ENCODE measurements at regions not wholly inside any gene's neighbourhood (a gene's known extent, or its start where the extent isn't known, plus 50 kb on each side); places are given as distances from the start of the nearest gene placed in this dataset.

DNA sequence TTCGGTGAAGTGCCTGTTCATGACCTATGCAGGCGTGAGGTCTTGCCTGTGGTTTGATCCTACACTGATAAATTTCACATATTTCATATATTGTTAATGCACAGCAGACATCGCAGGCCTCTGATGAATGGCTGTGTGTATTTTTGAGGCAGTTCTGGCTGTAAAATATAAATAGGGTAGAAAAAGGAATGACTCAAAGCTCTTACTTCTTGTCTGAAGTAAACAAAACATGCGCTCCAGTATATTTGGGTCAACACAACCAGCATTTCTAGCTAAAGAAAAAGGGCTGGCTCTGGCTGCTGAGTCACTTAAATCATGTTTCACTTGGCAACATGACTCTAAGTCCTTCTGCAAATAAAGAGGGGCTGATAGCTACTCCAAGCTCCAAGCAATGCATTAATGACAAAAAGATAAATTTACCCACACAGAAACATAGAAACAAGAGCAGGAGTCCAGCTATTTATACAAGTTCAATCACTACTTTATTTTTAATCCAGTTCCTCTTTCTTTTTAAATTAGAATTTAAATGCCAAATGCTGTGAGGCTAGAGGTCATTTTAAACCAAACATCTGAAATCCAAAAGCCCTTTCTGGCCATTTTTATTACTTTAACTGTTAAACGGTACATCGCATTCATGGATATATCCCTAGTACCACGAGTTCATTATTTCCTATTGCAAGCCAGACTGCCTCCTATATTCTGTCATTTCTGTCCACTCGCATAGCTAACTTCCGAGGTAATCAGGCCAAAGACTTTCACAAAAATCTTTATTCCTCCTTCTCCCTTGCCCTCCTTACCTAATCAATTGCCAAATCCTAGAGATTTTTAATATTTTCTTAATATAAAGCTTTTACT is 54.3 kb upstream of the TMCC3 start:
- no peaks in the 10 kb centered on the region for H3K9me3 ChIP-seq (ENCODE audit: insufficient read depth, low read depth, low read length)
- H3K4me3 ChIP-seq (ENCODE audit: low read length): no peak overlapping the region
- H3K9ac ChIP-seq (ENCODE audit: low read depth, low read length): no peak overlapping the region
- H3K27me3 ChIP-seq (ENCODE audit: insufficient read depth, low read length): no peaks in the 10 kb centered on the region
- peaks cover 6% of the 10 kb centered on the region; the same call in 1 of the 2 replicates for H3K4me1 ChIP-seq (ENCODE audit: insufficient read depth, low read length)
- H3K36me3 ChIP-seq (ENCODE audit: insufficient read depth, low read depth, low read length): no peaks in the 10 kb centered on the region
- H3K27ac ChIP-seq (ENCODE audit: low read length): no peak overlapping the region

DNA sequence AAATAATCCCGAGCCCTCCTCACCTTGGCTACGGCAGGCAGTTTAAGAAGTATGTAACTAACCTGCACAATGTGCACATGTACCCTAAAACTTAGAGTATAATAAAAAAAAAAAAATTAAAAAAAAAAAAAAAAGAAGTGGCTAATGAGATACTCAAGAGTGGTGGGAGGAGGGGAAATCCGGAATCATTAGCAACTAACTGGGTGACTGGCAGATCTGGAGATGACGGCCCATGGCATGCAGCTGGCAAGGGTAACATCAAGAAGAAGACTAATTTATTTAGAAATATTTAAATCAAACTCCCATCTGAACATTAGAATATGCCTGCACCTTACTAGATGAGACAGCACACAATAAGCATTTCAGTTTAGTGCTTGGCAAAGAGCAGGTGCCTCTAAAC is 52.3 kb upstream of the TMCC3 start:
- Histone ChIP-seq H3K9ac (ENCODE audit: low read depth, low read length) (no peak overlapping the region), H3K4me1 (ENCODE audit: insufficient read depth, low read length) (no peaks in the 10 kb centered on the region), H3K9me3 (ENCODE audit: insufficient read depth, low read depth, low read length) (no peaks in the 10 kb centered on the region), H3K36me3 (ENCODE audit: insufficient read depth, low read depth, low read length) (no peaks in the 10 kb centered on the region), H3K4me3 (ENCODE audit: low read length) (no peak overlapping the region), H3K27me3 (ENCODE audit: insufficient read depth, low read length) (no peaks in the 10 kb centered on the region), H3K27ac (ENCODE audit: low read length) (no peak overlapping the region)

DNA sequence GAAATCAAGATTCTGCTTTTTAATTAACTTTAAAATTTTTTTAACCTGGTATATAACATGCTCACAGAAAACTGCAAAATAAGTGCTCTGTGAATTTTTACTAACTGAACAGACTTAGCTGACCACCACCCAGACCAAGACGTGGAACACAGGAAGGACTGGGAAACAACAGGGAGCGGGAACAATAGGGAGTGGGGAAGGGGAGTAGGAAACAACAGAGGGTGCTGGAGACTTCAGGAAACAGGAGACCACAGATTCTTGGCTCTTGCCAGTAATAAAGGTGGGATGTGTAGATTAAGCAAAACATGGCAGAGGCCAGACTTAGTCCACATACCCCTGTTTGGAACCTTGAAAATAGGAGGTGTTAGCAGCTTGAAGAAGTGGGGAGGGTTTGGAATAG is 51.4 kb upstream of the TMCC3 start:
- Histone ChIP-seq H3K9ac (ENCODE audit: low read depth, low read length) (no peak overlapping the region), H3K36me3 (ENCODE audit: insufficient read depth, low read depth, low read length) (no peaks in the 10 kb centered on the region), H3K27me3 (ENCODE audit: insufficient read depth, low read length) (no peaks in the 10 kb centered on the region), H3K4me1 (ENCODE audit: insufficient read depth, low read length) (no peaks in the 10 kb centered on the region), H3K27ac (ENCODE audit: low read length) (no peak overlapping the region), H3K9me3 (ENCODE audit: insufficient read depth, low read depth, low read length) (no peaks in the 10 kb centered on the region), H3K4me3 (ENCODE audit: low read length) (no peak overlapping the region)

DNA sequence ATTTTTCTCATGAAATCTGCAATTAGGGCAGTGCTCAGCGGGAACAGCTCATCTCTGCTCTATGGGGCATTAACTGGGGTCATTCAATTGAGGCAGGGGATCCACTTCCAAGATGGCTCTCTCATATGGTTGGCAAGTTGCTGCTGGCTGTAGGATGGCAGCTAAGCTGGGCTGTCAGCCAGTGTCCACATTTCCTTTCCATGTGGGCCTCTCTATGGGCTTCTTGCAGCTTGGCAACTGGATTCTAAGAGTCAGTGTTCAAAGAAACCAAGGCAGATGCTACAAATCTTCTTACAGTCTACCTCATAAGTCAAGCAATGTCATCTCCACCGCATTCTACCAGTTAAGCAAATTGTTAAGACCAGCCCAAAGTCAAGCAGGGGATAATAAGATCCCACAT is 50.3 kb upstream of the TMCC3 start:
- H3K4me1 ChIP-seq (ENCODE audit: insufficient read depth, low read length): no peaks in the 10 kb centered on the region
- no peak overlapping the region for H3K4me3 ChIP-seq (ENCODE audit: low read length)
- no peak overlapping the region for H3K9ac ChIP-seq (ENCODE audit: low read depth, low read length)
- no peaks in the 10 kb centered on the region for H3K36me3 ChIP-seq (ENCODE audit: insufficient read depth, low read depth, low read length)
- no peak overlapping the region for H3K27ac ChIP-seq (ENCODE audit: low read length)
- no peaks in the 10 kb centered on the region for H3K9me3 ChIP-seq (ENCODE audit: insufficient read depth, low read depth, low read length)
- H3K27me3 ChIP-seq (ENCODE audit: insufficient read depth, low read length): no peaks in the 10 kb centered on the region

Measured in iPS-20b (cell line).